Peyer's patch (tissue), 4 donors: ENCODE measurements at regions not wholly inside any gene's neighbourhood (a gene's known extent, or its start where the extent isn't known, plus 50 kb on each side); places are given as distances from the start of the nearest gene placed in this dataset.

Source experiments
- DNase-seq, 3 donors: peaks; one replicate each; pipeline ENCODE4 v3.0.0-alpha.2; 2017 to 2019
- H3K27ac ChIP-seq, 4 donors: fragments of 200-600 bp; sonication (generic); one replicate each; pipeline ENCODE4 v1.5.1; 2016 to 2019
- H3K27me3 ChIP-seq, 2 donors: fragments of 200-600 bp; sonication (generic); one replicate each; pipeline ENCODE4 v1.5.1; 2019
- H3K36me3 ChIP-seq, 3 donors: fragments of 200-600 bp; sonication (generic); one replicate each; pipeline ENCODE4 v1.5.1; 2016 to 2019
- H3K4me1 ChIP-seq, 4 donors: fragments of 200-600 bp; sonication (generic); one replicate each; pipeline ENCODE4 v1.5.1; 2016 to 2019
- H3K4me3 ChIP-seq, 4 donors: fragments of 200-600 bp; sonication (generic); 1 replicate in 3 of 4; 2 replicates in 1 of 4; pipeline ENCODE4 v1.5.1; 2016 to 2019; ENCODE audit warnings: mild to moderate bottlenecking in 1 of 4
- H3K9me3 ChIP-seq, 4 donors: fragments of 200-600 bp; sonication (generic); one replicate each; pipeline ENCODE4 v1.5.1; 2016 to 2019; ENCODE audit warnings: mild to moderate bottlenecking in 1 of 4
- CTCF ChIP-seq, 6 experiments: fragments of 450-650 bp in 4 of 6; fragments of 200-600 bp in 2 of 6; sonication (generic) in 1 of 6; IDR thresholded peaks; one replicate each; pipeline ENCODE4 v1.5.1; 2017 to 2019; ENCODE audit warnings: antibody characterized with exemption in 6 of 6, mild to moderate bottlenecking in 3 of 6, moderate library complexity in 1 of 6
- POLR2A ChIP-seq, 2 donors: fragments of 450-650 bp; IDR thresholded peaks; one replicate each; pipeline ENCODE4 v1.5.1; 2017; ENCODE audit warnings: antibody characterized with exemption in 2 of 2, mild to moderate bottlenecking in 2 of 2, moderate library complexity in 2 of 2

GRCh38 chr1:42040159-42040558 is 113.1 kb upstream of the GUCA2B start:
- no peaks in the 10 kb centered on the region for H3K27me3 ChIP-seq
- H3K4me3 ChIP-seq = no peak overlapping the region
- no peak for DNase-seq
- TF ChIP-seq CTCF (IDR thresholded peaks at IDR 0.05) (no peak), POLR2A (IDR thresholded peaks at IDR 0.05) (no peak)
- H3K27ac ChIP-seq = no peak overlapping the region
- H3K4me1 ChIP-seq = peaks cover 0 to 1% (median 0%) of the 10 kb centered on the region in 4 donors
- H3K36me3 ChIP-seq = no peaks in the 10 kb centered on the region
- no peaks in the 10 kb centered on the region for H3K9me3 ChIP-seq

DNA sequence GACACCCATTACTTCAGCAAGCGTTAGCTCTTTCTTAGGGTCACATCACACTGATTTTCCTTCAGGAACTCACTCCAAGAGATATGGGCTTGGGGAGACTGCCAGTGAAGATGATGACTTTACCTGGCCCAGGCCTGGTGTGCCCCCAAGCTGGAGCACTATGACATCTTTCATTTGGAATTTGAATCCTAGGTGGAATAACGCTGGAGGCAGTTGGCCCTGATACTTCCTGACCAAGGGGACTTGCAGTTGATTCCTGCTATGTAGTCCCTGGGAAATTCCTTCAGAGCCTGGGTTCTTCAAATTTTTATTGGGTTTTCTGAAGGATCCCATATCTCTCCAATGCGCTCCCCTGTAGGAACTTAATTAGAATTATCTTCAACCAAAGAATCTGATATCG is 114.9 kb upstream of the GUCA2B start:
- TF ChIP-seq CTCF (IDR thresholded peaks at IDR 0.05) (no peak), POLR2A (IDR thresholded peaks at IDR 0.05) (no peak)

DNA sequence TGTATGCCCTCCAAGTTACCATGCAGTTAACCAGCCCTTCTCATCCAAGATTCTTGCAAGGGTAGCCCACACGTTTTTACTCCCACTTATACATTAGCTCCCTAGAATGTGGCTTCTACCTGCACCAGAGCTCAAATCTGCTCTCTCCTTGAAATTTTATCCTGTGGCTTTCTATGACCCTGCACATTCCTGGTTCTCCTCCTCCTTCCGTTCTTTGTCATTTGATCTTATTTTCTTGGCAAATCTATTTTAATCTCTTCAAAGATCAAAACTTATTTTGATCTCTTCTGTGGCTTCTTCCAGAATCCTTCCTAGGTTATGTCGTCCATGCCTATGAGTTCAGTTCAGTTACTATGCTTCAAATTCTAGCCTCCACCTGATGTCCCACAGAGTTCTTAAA is 115.6 kb upstream of the GUCA2B start:
- Histone ChIP-seq H3K9me3 (no peaks in the 10 kb centered on the region), H3K27me3 (no peaks in the 10 kb centered on the region), H3K27ac (no peak overlapping the region), H3K36me3 (no peaks in the 10 kb centered on the region), H3K4me1 (peaks cover 0 to 10% (median 5%) of the 10 kb centered on the region in 4 donors), H3K4me3 (no peak overlapping the region)
- TF ChIP-seq CTCF (IDR thresholded peaks at IDR 0.05) = no peak
- no peak for TF ChIP-seq POLR2A (IDR thresholded peaks at IDR 0.05)
- DNase-seq = no peak

More for the DNA sequence above, 114.9 kb upstream of the GUCA2B start:
- H3K27me3 ChIP-seq = no peaks in the 10 kb centered on the region
- no peak overlapping the region for H3K27ac ChIP-seq
- no peak overlapping the region for H3K4me3 ChIP-seq
- H3K36me3 ChIP-seq = no peaks in the 10 kb centered on the region
- DNase-seq = no peak
- peaks cover 0 to 10% (median 5%) of the 10 kb centered on the region in 4 donors for H3K4me1 ChIP-seq
- H3K9me3 ChIP-seq = no peaks in the 10 kb centered on the region

DNA sequence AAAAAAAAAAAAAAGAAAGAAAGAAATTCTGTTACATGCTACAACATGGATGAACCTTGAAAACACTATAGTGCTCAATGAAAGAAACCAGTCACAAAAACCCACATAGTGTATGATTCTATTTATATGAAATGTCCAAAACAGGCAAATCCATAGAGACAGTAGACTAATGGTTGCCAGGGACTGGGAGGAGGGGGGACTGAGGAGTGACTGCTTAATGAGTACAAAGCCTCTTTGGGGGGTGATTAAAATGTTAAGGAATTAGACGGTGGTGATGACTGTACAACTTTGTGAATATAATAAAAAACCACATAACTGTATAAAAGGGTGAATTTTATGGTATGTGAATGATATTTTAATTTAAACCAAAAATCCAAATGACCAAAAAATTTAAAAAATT is 116.0 kb upstream of the GUCA2B start:
- Histone ChIP-seq H3K4me3 (no peak overlapping the region), H3K9me3 (no peaks in the 10 kb centered on the region), H3K36me3 (no peaks in the 10 kb centered on the region), H3K27ac (no peak overlapping the region), H3K4me1 (peaks cover 0 to 10% (median 5%) of the 10 kb centered on the region in 4 donors), H3K27me3 (no peaks in the 10 kb centered on the region)
- no peak for DNase-seq
- TF ChIP-seq CTCF (IDR thresholded peaks at IDR 0.05) (no peak), POLR2A (IDR thresholded peaks at IDR 0.05) (no peak)

- Histone ChIP-seq H3K27me3 (no peaks in the 10 kb centered on the region), H3K4me3 (peak overlapping the region; percentile 85 to 99 (median 92)), H3K9me3 (no peaks in the 10 kb centered on the region), H3K4me1 (peaks cover 0 to 10% (median 5%) of the 10 kb centered on the region in 4 donors), H3K27ac (peak overlapping the region; percentile 64 to 85 (median 80)), H3K36me3 (no peaks in the 10 kb centered on the region)
- TF ChIP-seq POLR2A (IDR thresholded peaks at IDR 0.05) (no peak), CTCF (IDR thresholded peaks at IDR 0.05) (no peak)
- DNase-seq = peak; percentile 98 to 99 (median 98)
Observed at GRCh38 chr1:42035830-42036604, 117.2 kb upstream of the GUCA2B start.
